SK-N-SH (cell line): ENCODE measurements at regions not wholly inside any gene's neighbourhood (a gene's known extent, or its start where the extent isn't known, plus 50 kb on each side); places are given as distances from the start of the nearest gene placed in this dataset.

Experiments
- EP300 ChIP-seq, 2 experiments: IDR thresholded peaks; 2 replicates each; pipeline versions ENCODE4 v1.4.0 to v1.6.1; 2012; ENCODE audit warnings: borderline replicate concordance in 1 of 2, low read depth in 1 of 2, low read length in 1 of 2
- EZH2phosphoT487 ChIP-seq: fragments of 200-600 bp; sonication (generic); IDR thresholded peaks from 2 replicates; pipeline ENCODE4 v1.6.1; 2017; ENCODE audit warnings: low read depth, mixed run types, mild to moderate bottlenecking, antibody characterized with exemption, moderate library complexity, borderline replicate concordance
- GATA2 ChIP-seq: sonication (generic); formaldehyde crosslinking; IDR thresholded peaks from 2 replicates; pipeline ENCODE4 v1.5.0; 2020; ENCODE audit warnings: mild to moderate bottlenecking, missing genetic modification reagents
- POLR2AphosphoS5 ChIP-seq: IDR thresholded peaks from 2 replicates; pipeline ENCODE4 v1.6.1; 2012; ENCODE audit warnings: low read depth, low read length
- RAD21 ChIP-seq: IDR thresholded peaks from 2 replicates; pipeline ENCODE4 v1.6.1; 2012; ENCODE audit warnings: mild to moderate bottlenecking, low read length
- RFX5 ChIP-seq: IDR thresholded peaks from 2 replicates; pipeline ENCODE4 v1.6.1; 2012; ENCODE audit warnings: mild to moderate bottlenecking, improper control_type of control experiment, low read length
- TAF1 ChIP-seq: IDR thresholded peaks from 2 replicates; pipeline ENCODE4 v1.6.1; 2012; ENCODE audit warnings: low read depth, mild to moderate bottlenecking, low read length, moderate library complexity, borderline replicate concordance
- YY1 ChIP-seq: IDR thresholded peaks from 2 replicates; pipeline ENCODE4 v1.4.0; 2012; ENCODE audit warnings: low read depth, mild to moderate bottlenecking
- TF ChIP-seq, protein P1 (sequence below): fragments of 200-600 bp; sonication (generic); IDR thresholded peaks from 2 replicates; pipeline ENCODE4 v1.6.1; 2017; ENCODE audit warnings: antibody characterized with exemption, mild to moderate bottlenecking, moderate library complexity
- TF ChIP-seq, protein P2 (sequence below): IDR thresholded peaks from 2 replicates; pipeline ENCODE4 v1.6.1; 2012; ENCODE audit warnings: mild to moderate bottlenecking, low read depth, low read length, moderate library complexity
- TF ChIP-seq, protein P3 (sequence below): fragments of 150-350 bp; IDR thresholded peaks from 2 replicates; pipeline ENCODE4 v1.6.1; 2017; ENCODE audit warnings: antibody characterized with exemption, low read length, low read depth, borderline replicate concordance
- TF ChIP-seq, protein P4 (sequence below): fragments of 150-350 bp; IDR thresholded peaks from 2 replicates; pipeline ENCODE4 v1.6.1; 2016; ENCODE audit warnings: mild to moderate bottlenecking, low read depth, low read length
- TF ChIP-seq, protein P5 (sequence below): IDR thresholded peaks from 2 replicates; pipeline ENCODE4 v1.4.0; 2012; ENCODE audit warnings: low read depth

DNA sequence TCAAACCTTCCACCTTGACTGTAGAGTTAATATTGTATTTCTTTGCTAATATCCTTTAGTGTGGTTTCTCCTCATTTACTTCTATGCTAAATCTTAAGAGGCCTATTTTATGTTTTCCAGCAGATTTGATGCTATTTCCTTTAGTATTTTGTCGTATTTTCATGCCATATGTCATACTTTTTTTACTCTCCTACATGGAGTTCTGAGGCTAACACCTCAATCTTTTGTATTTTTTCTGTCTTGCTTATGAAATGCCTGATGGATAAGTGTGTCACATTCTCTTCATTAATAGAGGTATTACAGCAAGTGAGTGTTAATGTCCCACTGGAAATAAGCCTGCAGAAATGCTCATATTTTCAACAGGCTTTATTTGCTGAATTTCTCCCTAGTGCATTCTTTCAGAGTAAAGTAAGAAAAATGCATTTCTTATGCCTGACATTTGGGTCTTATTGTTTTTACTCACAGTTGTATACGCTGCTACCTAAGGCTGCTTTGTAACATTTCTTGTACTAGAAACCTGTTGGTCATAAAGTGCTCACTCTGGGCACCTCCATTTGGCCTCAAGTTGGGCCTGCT, 63.2 kb downstream of the DIPK2A start:
- TF ChIP-seq, protein P1, sequence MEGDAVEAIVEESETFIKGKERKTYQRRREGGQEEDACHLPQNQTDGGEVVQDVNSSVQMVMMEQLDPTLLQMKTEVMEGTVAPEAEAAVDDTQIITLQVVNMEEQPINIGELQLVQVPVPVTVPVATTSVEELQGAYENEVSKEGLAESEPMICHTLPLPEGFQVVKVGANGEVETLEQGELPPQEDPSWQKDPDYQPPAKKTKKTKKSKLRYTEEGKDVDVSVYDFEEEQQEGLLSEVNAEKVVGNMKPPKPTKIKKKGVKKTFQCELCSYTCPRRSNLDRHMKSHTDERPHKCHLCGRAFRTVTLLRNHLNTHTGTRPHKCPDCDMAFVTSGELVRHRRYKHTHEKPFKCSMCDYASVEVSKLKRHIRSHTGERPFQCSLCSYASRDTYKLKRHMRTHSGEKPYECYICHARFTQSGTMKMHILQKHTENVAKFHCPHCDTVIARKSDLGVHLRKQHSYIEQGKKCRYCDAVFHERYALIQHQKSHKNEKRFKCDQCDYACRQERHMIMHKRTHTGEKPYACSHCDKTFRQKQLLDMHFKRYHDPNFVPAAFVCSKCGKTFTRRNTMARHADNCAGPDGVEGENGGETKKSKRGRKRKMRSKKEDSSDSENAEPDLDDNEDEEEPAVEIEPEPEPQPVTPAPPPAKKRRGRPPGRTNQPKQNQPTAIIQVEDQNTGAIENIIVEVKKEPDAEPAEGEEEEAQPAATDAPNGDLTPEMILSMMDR, result no peak
- TF ChIP-seq YY1 (no peak), RFX5 (no peak), RAD21 (no peak), EP300 (IDR thresholded peaks at IDR 0.05; ENCODE audit: borderline replicate concordance in 1 of 2, low read depth in 1 of 2, low read length in 1 of 2) (no peak), EZH2phosphoT487 (no peak), POLR2AphosphoS5 (no peak), GATA2 (CRISPR knock-in tag) (no peak), TAF1 (no peak)
- TF ChIP-seq, protein P2, sequence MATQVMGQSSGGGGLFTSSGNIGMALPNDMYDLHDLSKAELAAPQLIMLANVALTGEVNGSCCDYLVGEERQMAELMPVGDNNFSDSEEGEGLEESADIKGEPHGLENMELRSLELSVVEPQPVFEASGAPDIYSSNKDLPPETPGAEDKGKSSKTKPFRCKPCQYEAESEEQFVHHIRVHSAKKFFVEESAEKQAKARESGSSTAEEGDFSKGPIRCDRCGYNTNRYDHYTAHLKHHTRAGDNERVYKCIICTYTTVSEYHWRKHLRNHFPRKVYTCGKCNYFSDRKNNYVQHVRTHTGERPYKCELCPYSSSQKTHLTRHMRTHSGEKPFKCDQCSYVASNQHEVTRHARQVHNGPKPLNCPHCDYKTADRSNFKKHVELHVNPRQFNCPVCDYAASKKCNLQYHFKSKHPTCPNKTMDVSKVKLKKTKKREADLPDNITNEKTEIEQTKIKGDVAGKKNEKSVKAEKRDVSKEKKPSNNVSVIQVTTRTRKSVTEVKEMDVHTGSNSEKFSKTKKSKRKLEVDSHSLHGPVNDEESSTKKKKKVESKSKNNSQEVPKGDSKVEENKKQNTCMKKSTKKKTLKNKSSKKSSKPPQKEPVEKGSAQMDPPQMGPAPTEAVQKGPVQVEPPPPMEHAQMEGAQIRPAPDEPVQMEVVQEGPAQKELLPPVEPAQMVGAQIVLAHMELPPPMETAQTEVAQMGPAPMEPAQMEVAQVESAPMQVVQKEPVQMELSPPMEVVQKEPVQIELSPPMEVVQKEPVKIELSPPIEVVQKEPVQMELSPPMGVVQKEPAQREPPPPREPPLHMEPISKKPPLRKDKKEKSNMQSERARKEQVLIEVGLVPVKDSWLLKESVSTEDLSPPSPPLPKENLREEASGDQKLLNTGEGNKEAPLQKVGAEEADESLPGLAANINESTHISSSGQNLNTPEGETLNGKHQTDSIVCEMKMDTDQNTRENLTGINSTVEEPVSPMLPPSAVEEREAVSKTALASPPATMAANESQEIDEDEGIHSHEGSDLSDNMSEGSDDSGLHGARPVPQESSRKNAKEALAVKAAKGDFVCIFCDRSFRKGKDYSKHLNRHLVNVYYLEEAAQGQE, result no peak
- TF ChIP-seq, protein P3, sequence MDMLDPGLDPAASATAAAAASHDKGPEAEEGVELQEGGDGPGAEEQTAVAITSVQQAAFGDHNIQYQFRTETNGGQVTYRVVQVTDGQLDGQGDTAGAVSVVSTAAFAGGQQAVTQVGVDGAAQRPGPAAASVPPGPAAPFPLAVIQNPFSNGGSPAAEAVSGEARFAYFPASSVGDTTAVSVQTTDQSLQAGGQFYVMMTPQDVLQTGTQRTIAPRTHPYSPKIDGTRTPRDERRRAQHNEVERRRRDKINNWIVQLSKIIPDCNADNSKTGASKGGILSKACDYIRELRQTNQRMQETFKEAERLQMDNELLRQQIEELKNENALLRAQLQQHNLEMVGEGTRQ, result no peak
- TF ChIP-seq, protein P4, sequence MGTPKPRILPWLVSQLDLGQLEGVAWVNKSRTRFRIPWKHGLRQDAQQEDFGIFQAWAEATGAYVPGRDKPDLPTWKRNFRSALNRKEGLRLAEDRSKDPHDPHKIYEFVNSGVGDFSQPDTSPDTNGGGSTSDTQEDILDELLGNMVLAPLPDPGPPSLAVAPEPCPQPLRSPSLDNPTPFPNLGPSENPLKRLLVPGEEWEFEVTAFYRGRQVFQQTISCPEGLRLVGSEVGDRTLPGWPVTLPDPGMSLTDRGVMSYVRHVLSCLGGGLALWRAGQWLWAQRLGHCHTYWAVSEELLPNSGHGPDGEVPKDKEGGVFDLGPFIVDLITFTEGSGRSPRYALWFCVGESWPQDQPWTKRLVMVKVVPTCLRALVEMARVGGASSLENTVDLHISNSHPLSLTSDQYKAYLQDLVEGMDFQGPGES, result no peak
- TF ChIP-seq, protein P5, sequence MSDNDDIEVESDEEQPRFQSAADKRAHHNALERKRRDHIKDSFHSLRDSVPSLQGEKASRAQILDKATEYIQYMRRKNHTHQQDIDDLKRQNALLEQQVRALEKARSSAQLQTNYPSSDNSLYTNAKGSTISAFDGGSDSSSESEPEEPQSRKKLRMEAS, result no peak
